Endothelial cell of umbilical vein (primary cell): ENCODE measurements at regions not wholly inside any gene's neighbourhood (a gene's known extent, or its start where the extent isn't known, plus 50 kb on each side); places are given as distances from the start of the nearest gene placed in this dataset.

Source experiments
- BruUV-seq: library from RNA; stranded (reverse); fragments of 400-500 nt; replicated peaks from 2 replicates; lab custom pipeline; 2021; lab: Mats Ljungman, UMichigan
- CTCF ChIA-PET: fragments of 300-600, 350-600 bp; sonication (Branson Sonifier 250); formaldehyde crosslinking; loops from one replicate; lab custom pipeline; 2021; ENCODE audit warnings: antibody characterized with exemption, inconsistent platforms; lab: Charles Lee
- POLR2A ChIA-PET: fragments of 300-600, 350-600 bp; sonication (Branson Sonifier 250); formaldehyde crosslinking; loops from one replicate; lab custom pipeline; 2021; ENCODE audit warnings: antibody characterized with exemption, inconsistent platforms; lab: Charles Lee
- DNase-seq: peaks from one replicate; pipeline ENCODE4 v3.0.0-alpha.2; 2011; ENCODE audit warnings: low read depth, low spot score
- FAIRE-seq: peaks from 2 replicates; lab custom pipeline; 2011; peaks lifted over from hg19 to GRCh38; lab: Jason Lieb, UNC
- H2AFZ ChIP-seq: 2 replicates; pipeline ENCODE4 v1.6.0; 2012; ENCODE audit warnings: low read depth, low read length, control low read depth, inconsistent platforms
- H3K27ac ChIP-seq: 2 replicates; pipeline ENCODE4 v1.5.1; 2011; ENCODE audit warnings: low read depth, mild to moderate bottlenecking, control low read depth, low read length, moderate library complexity; ENCODE audit not compliant: insufficient read depth
- H3K27me3 ChIP-seq, 2 experiments: 2 replicates each; pipeline versions ENCODE4 v1.6.0 to v1.6.1; 2011; ENCODE audit warnings: low read length in 2 of 2, mixed read lengths in 1 of 2; ENCODE audit not compliant: control insufficient read depth in 2 of 2, insufficient read depth in 2 of 2
- H3K36me3 ChIP-seq, 2 experiments: 2 replicates in 1 of 2; 3 replicates in 1 of 2; pipeline ENCODE4 v1.5.1; 2011; ENCODE audit warnings: low read length in 2 of 2, mild to moderate bottlenecking in 1 of 2, moderate library complexity in 1 of 2; ENCODE audit not compliant: control insufficient read depth in 2 of 2, insufficient read depth in 2 of 2; ENCODE audit errors: extremely low read depth in 1 of 2
- H3K4me1 ChIP-seq: 3 replicates; pipeline ENCODE4 v1.5.1; 2011; ENCODE audit warnings: mild to moderate bottlenecking, low read length; ENCODE audit not compliant: control insufficient read depth, insufficient read depth; ENCODE audit errors: extremely low read depth
- H3K4me2 ChIP-seq: 2 replicates; pipeline ENCODE4 v1.6.1; 2011; ENCODE audit warnings: low read length, control low read depth, mixed read lengths; ENCODE audit not compliant: insufficient read depth
- H3K4me3 ChIP-seq, 3 experiments: fragments of 200-600 bp in 1 of 3; sonication (generic), shearing (Covaris generic) in 1 of 3; replicated peaks in 1 of 3; 2 replicates each; pipeline ENCODE4 v1.5.1; 2011 to 2016; ENCODE audit warnings: control low read depth in 3 of 3, low read length in 3 of 3, mild to moderate bottlenecking in 2 of 3, inconsistent platforms in 1 of 3, low read depth in 1 of 3, moderate library complexity in 1 of 3; ENCODE audit not compliant: insufficient read depth in 1 of 3
- H3K79me2 ChIP-seq: 2 replicates; pipeline ENCODE4 v1.6.0; 2012; ENCODE audit warnings: low read length, inconsistent platforms; ENCODE audit not compliant: control insufficient read depth, insufficient read depth
- H3K9ac ChIP-seq: replicated peaks from 2 replicates; pipeline ENCODE3; 2011; ENCODE audit warnings: low read length, control low read depth; ENCODE audit not compliant: insufficient read depth; ENCODE audit errors: extremely low read depth
- H3K9me1 ChIP-seq: replicated peaks from 3 replicates; pipeline ENCODE4 v1.6.0; 2011; ENCODE audit warnings: mild to moderate bottlenecking, low read length; ENCODE audit not compliant: control insufficient read depth, insufficient read depth; ENCODE audit errors: extremely low read depth
- H3K9me3 ChIP-seq: replicated peaks from 2 replicates; pipeline ENCODE4 v1.5.1; 2012; ENCODE audit warnings: low read length, inconsistent platforms; ENCODE audit not compliant: control insufficient read depth, insufficient read depth
- H4K20me1 ChIP-seq: replicated peaks from 2 replicates; pipeline ENCODE3; 2011; ENCODE audit warnings: mild to moderate bottlenecking, low read length; ENCODE audit not compliant: control insufficient read depth, insufficient read depth; ENCODE audit errors: extremely low read depth
- EZH2 ChIP-seq: IDR thresholded peaks from 2 replicates; pipeline ENCODE4 v1.6.1; 2012; ENCODE audit warnings: borderline replicate concordance, low read depth, mild to moderate bottlenecking, moderate library complexity, low read length, inconsistent platforms; ENCODE audit not compliant: severe bottlenecking
- FOS ChIP-seq: IDR thresholded peaks from 2 replicates; pipeline ENCODE4 v1.6.1; 2011; ENCODE audit warnings: mild to moderate bottlenecking, low read length, moderate library complexity, borderline replicate concordance; ENCODE audit not compliant: insufficient read depth
- GATA2 ChIP-seq: IDR thresholded peaks from 2 replicates; pipeline ENCODE4 v1.7.0; 2011; ENCODE audit warnings: low read depth, mild to moderate bottlenecking, moderate library complexity, mixed read lengths, low read length; ENCODE audit not compliant: insufficient read length, insufficient read depth
- JUN ChIP-seq: IDR thresholded peaks from 2 replicates; pipeline ENCODE4 v1.6.1; 2011; ENCODE audit warnings: borderline replicate concordance, low read depth; ENCODE audit not compliant: insufficient read length, insufficient read depth
- MAX ChIP-seq: IDR thresholded peaks from 2 replicates; pipeline ENCODE4 v1.6.1; 2011; ENCODE audit not compliant: insufficient read depth, insufficient read length
- MYC ChIP-seq: IDR thresholded peaks from one replicate; pipeline ENCODE4 v1.6.1; 2011; ENCODE audit warnings: mild to moderate bottlenecking, low read depth, low read length
- POLR2A ChIP-seq: IDR thresholded peaks from 2 replicates; pipeline ENCODE4 v1.6.1; 2012; ENCODE audit warnings: low read depth, mild to moderate bottlenecking, control low read depth, low read length
- POLR2AphosphoS5 ChIP-seq: IDR thresholded peaks from 2 replicates; pipeline ENCODE4 v1.6.1; 2012; ENCODE audit warnings: low read depth, mild to moderate bottlenecking, control low read depth, low read length, moderate library complexity; ENCODE audit not compliant: insufficient read depth
- dilution Hi-C: fragments of 300-500 bp; cut with MboI; formaldehyde crosslinking; loops from one replicate; pipeline ENCODE4 v1.15.0; 2019; ENCODE audit warnings: low sequenced_read_pairs; ENCODE audit not compliant: extremely low pct_ligation_motif_present
- intact Hi-C: fragments of 100-400 bp; cut with micrococcal nuclease; formaldehyde crosslinking; loops from one replicate; pipeline ENCODE4 v1.10.0; 2022
- TF ChIP-seq, protein P1 (sequence below), 2 donors: IDR thresholded peaks; 1 replicate in 1 of 2; 2 replicates in 1 of 2; pipeline ENCODE4 v1.5.1; 2011; ENCODE audit warnings: low read length in 2 of 2, mild to moderate bottlenecking in 2 of 2, moderate library complexity in 2 of 2, control low read depth in 1 of 2, inconsistent platforms in 1 of 2, low read depth in 1 of 2; ENCODE audit not compliant: insufficient read depth in 1 of 2; ENCODE audit errors: extremely low read depth in 1 of 2

- no peaks in the 10 kb centered on the region for H3K79me2 ChIP-seq
- H3K4me2 ChIP-seq: no peak overlapping the region
- H3K9me3 ChIP-seq: no peaks in the 10 kb centered on the region
- H3K9me1 ChIP-seq: no peaks in the 10 kb centered on the region
- ChIA-PET POLR2A (no interaction called here), CTCF (interaction anchor here (1.0 kb wide), 1 partner anchor 11 kb away, joined by 3 read pairs; no protein-coding TSS in a partner anchor)
- no peak overlapping the region for H3K4me3 ChIP-seq
- BruUV-seq: no TSS peak
- intact Hi-C loops: no loop called here
- dilution Hi-C loops: no loop called here
- no peak for DNase-seq
- no peaks in the 10 kb centered on the region for H4K20me1 ChIP-seq
- FAIRE-seq: no peak
- no peak for TF ChIP-seq FOS
- no peak for TF ChIP-seq POLR2A
- no peak for TF ChIP-seq GATA2
- TF ChIP-seq JUN: no peak
- no peak for TF ChIP-seq POLR2AphosphoS5
- no peak for TF ChIP-seq EZH2
- TF ChIP-seq, protein P1, sequence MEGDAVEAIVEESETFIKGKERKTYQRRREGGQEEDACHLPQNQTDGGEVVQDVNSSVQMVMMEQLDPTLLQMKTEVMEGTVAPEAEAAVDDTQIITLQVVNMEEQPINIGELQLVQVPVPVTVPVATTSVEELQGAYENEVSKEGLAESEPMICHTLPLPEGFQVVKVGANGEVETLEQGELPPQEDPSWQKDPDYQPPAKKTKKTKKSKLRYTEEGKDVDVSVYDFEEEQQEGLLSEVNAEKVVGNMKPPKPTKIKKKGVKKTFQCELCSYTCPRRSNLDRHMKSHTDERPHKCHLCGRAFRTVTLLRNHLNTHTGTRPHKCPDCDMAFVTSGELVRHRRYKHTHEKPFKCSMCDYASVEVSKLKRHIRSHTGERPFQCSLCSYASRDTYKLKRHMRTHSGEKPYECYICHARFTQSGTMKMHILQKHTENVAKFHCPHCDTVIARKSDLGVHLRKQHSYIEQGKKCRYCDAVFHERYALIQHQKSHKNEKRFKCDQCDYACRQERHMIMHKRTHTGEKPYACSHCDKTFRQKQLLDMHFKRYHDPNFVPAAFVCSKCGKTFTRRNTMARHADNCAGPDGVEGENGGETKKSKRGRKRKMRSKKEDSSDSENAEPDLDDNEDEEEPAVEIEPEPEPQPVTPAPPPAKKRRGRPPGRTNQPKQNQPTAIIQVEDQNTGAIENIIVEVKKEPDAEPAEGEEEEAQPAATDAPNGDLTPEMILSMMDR (IDR thresholded peaks at IDR 0.05; ENCODE audit: extremely low read depth in 1 of 2, insufficient read depth in 1 of 2, low read depth in 1 of 2, low read length in 2 of 2): no peak
- no peak for TF ChIP-seq MYC
- TF ChIP-seq MAX: no peak
- H3K4me1 ChIP-seq: no peaks in the 10 kb centered on the region
- H3K36me3 ChIP-seq: no peaks in the 10 kb centered on the region
- no peaks in the 10 kb centered on the region for H3K27me3 ChIP-seq
- H3K27ac ChIP-seq: no peak overlapping the region
- H3K9ac ChIP-seq: no peak overlapping the region
- H2AFZ ChIP-seq: no peak overlapping the region
Measured at GRCh38 chr4:187172340-187172761, 448.7 kb upstream of the FAT1 start.
